ENCODE measurements at regions not wholly inside any gene's neighbourhood (a gene's known extent, or its start where the extent isn't known, plus 50 kb on each side); places are given as distances from the start of the nearest gene placed in this dataset.
"Not testable (repeated sequence)": the region's sequence is repeated elsewhere in the genome, so short reads cannot be mapped to it uniquely, and the experiment has no call there.

GRCh38 chr7:81846398-81846797 lies 76.6 kb upstream of the HGF start:
- H3K4me3 ChIP-seq (ENCODE audit: low read length in 2 of 2): no peak overlapping the region
- intact Hi-C loops (cut with DNase I): no loop called here
- 80 to 88% methylated on average over 1 of the region's 1 CpG for WGBS, 2 donors
- no peaks in the 10 kb centered on the region for H3K27me3 ChIP-seq (ENCODE audit: control insufficient read depth in 1 of 2, insufficient read depth in 2 of 2, low read length in 1 of 2)
- no peaks in the 10 kb centered on the region for H3K4me1 ChIP-seq (ENCODE audit: control insufficient read depth in 1 of 2, insufficient read depth in 2 of 2, low read length in 2 of 2)
- DNase-seq (peak in 1 of 2 donors; percentile 41), ATAC-seq (ENCODE audit: low FRiP score) (peak; percentile 50)
- H3K27ac ChIP-seq (ENCODE audit: low read depth in 1 of 2, low read length in 2 of 2): no peak overlapping the region
- H3K9me3 ChIP-seq (ENCODE audit: control insufficient read depth, low read length): no peaks in the 10 kb centered on the region
- H3K36me3 ChIP-seq (ENCODE audit: control insufficient read depth in 1 of 2, insufficient read depth in 2 of 2, low read length in 1 of 2): no peaks in the 10 kb centered on the region

- H3K4me1 ChIP-seq (ENCODE audit: control insufficient read depth in 1 of 2, insufficient read depth in 2 of 2, low read length in 2 of 2): no peaks in the 10 kb centered on the region
- no peak for DNase-seq
- 50 to 60% methylated on average over 7 of the region's 7 CpGs for WGBS, 2 donors
- ATAC-seq (ENCODE audit: low FRiP score): no peak
- no peaks in the 10 kb centered on the region for H3K36me3 ChIP-seq (ENCODE audit: control insufficient read depth in 1 of 2, insufficient read depth in 2 of 2, low read length in 1 of 2)
- H3K27me3 ChIP-seq (ENCODE audit: control insufficient read depth in 1 of 2, insufficient read depth in 2 of 2, low read length in 1 of 2): no peaks in the 10 kb centered on the region
- intact Hi-C loops (cut with DNase I): no loop called here
- no peak overlapping the region for H3K4me3 ChIP-seq (ENCODE audit: low read length in 2 of 2)
- no peak overlapping the region for H3K27ac ChIP-seq (ENCODE audit: low read depth in 1 of 2, low read length in 2 of 2)
- H3K9me3 ChIP-seq (ENCODE audit: control insufficient read depth, low read length): no peaks in the 10 kb centered on the region
These were observed 75.9 kb upstream of the HGF start for GRCh38 chr7:81845744-81846241.

DNA sequence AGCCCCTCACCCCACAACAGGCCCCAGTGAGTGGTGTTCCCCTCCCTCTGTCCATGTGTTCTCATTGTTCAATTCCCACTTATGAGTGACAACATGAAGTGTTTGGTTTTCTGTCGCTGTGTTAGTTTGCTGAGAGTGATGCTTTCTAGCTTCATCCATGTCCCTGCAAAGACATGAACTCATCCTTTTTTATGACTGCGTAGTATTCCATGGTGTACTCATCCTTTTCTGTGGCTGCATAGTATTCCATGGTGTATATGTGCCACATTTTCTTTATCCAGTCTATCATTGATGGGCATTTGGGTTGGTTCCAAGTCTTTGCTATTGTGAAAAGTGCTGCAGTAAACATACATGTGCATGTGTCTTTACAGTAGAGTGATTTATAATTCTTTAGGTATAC lies 73.8 kb upstream of the HGF start:
- DNase-seq; H3K9me3 ChIP-seq (ENCODE audit: control insufficient read depth, low read length); H3K36me3 ChIP-seq (ENCODE audit: control insufficient read depth in 1 of 2, insufficient read depth in 2 of 2, low read length in 1 of 2); H3K27ac ChIP-seq (ENCODE audit: low read depth in 1 of 2, low read length in 2 of 2); H3K4me1 ChIP-seq (ENCODE audit: control insufficient read depth in 1 of 2, insufficient read depth in 2 of 2, low read length in 2 of 2); H3K27me3 ChIP-seq (ENCODE audit: control insufficient read depth in 1 of 2, insufficient read depth in 2 of 2, low read length in 1 of 2); H3K4me3 ChIP-seq (ENCODE audit: low read length in 2 of 2); intact Hi-C loops (cut with DNase I); ATAC-seq (ENCODE audit: low FRiP score): not testable (repeated sequence)
- WGBS, 2 donors: 95 to 97% methylated on average over 2 of the region's 2 CpGs

DNA sequence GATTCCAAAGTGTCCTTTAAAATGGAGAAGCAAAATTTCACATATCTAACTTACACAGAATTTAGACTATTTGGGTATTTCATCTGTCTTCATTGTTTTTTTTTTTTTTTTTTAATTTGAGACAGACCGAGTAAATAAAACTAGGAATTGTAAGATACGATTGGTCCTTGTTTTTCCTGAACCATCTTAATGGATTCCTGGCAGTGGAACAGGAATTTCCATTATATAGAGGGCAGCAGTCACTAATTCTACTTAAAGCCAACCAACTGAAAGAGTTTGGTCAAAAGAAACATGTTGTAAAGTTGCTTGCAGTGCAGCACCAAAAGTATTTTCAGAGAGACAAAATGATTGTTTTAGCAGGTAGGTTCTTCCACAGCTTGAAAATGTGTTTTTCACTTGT lies 72.5 kb upstream of the HGF start:
- DNase-seq (no peak), ATAC-seq (ENCODE audit: low FRiP score) (no peak)
- H3K4me1 ChIP-seq (ENCODE audit: control insufficient read depth in 1 of 2, insufficient read depth in 2 of 2, low read length in 2 of 2): no peaks in the 10 kb centered on the region
- H3K36me3 ChIP-seq (ENCODE audit: control insufficient read depth in 1 of 2, insufficient read depth in 2 of 2, low read length in 1 of 2): no peaks in the 10 kb centered on the region
- 57 to 64% methylated on average over 2 of the region's 2 CpGs for WGBS, 2 donors
- no peak overlapping the region for H3K4me3 ChIP-seq (ENCODE audit: low read length in 2 of 2)
- no peak overlapping the region for H3K27ac ChIP-seq (ENCODE audit: low read depth in 1 of 2, low read length in 2 of 2)
- H3K9me3 ChIP-seq (ENCODE audit: control insufficient read depth, low read length): no peaks in the 10 kb centered on the region
- H3K27me3 ChIP-seq (ENCODE audit: control insufficient read depth in 1 of 2, insufficient read depth in 2 of 2, low read length in 1 of 2): no peaks in the 10 kb centered on the region
- intact Hi-C loops (cut with DNase I): no loop called here

- DNase-seq (no peak), ATAC-seq (ENCODE audit: low FRiP score) (no peak)
- Histone ChIP-seq H3K4me1 (ENCODE audit: control insufficient read depth in 1 of 2, insufficient read depth in 2 of 2, low read length in 2 of 2) (no peaks in the 10 kb centered on the region), H3K4me3 (ENCODE audit: low read length in 2 of 2) (no peak overlapping the region), H3K27me3 (ENCODE audit: control insufficient read depth in 1 of 2, insufficient read depth in 2 of 2, low read length in 1 of 2) (no peaks in the 10 kb centered on the region), H3K36me3 (ENCODE audit: control insufficient read depth in 1 of 2, insufficient read depth in 2 of 2, low read length in 1 of 2) (no peaks in the 10 kb centered on the region), H3K9me3 (ENCODE audit: control insufficient read depth, low read length) (no peaks in the 10 kb centered on the region), H3K27ac (ENCODE audit: low read depth in 1 of 2, low read length in 2 of 2) (no peak overlapping the region)
- intact Hi-C loops (cut with DNase I): no loop called here
- WGBS, 2 donors: 94 to 96% methylated on average over 6 of the region's 6 CpGs
These were observed 70.0 kb upstream of the HGF start for GRCh38 chr7:81839708-81840369.

GRCh38 chr7:81833401-81833800 lies 63.6 kb upstream of the HGF start:
- H3K4me1 ChIP-seq (ENCODE audit: control insufficient read depth in 1 of 2, insufficient read depth in 2 of 2, low read length in 2 of 2): no peaks in the 10 kb centered on the region
- H3K4me3 ChIP-seq (ENCODE audit: low read length in 2 of 2): no peak overlapping the region
- ATAC-seq (ENCODE audit: low FRiP score) (no peak), DNase-seq (no peak)
- no peaks in the 10 kb centered on the region for H3K36me3 ChIP-seq (ENCODE audit: control insufficient read depth in 1 of 2, insufficient read depth in 2 of 2, low read length in 1 of 2)
- H3K27ac ChIP-seq (ENCODE audit: low read depth in 1 of 2, low read length in 2 of 2): no peak overlapping the region
- no peaks in the 10 kb centered on the region for H3K9me3 ChIP-seq (ENCODE audit: control insufficient read depth, low read length)
- no peaks in the 10 kb centered on the region for H3K27me3 ChIP-seq (ENCODE audit: control insufficient read depth in 1 of 2, insufficient read depth in 2 of 2, low read length in 1 of 2)
- intact Hi-C loops (cut with DNase I): no loop called here

GRCh38 chr7:81831883-81832282 lies 62.0 kb upstream of the HGF start:
- no peaks in the 10 kb centered on the region for H3K4me1 ChIP-seq (ENCODE audit: control insufficient read depth in 1 of 2, insufficient read depth in 2 of 2, low read length in 2 of 2)
- ATAC-seq (ENCODE audit: low FRiP score): no peak
- H3K27ac ChIP-seq (ENCODE audit: low read depth in 1 of 2, low read length in 2 of 2): no peak overlapping the region
- no peaks in the 10 kb centered on the region for H3K36me3 ChIP-seq (ENCODE audit: control insufficient read depth in 1 of 2, insufficient read depth in 2 of 2, low read length in 1 of 2)
- no peaks in the 10 kb centered on the region for H3K27me3 ChIP-seq (ENCODE audit: control insufficient read depth in 1 of 2, insufficient read depth in 2 of 2, low read length in 1 of 2)
- no peak for DNase-seq
- H3K9me3 ChIP-seq (ENCODE audit: control insufficient read depth, low read length): no peaks in the 10 kb centered on the region
- no peak overlapping the region for H3K4me3 ChIP-seq (ENCODE audit: low read length in 2 of 2)
- intact Hi-C loops (cut with DNase I): no loop called here

- intact Hi-C loops (cut with DNase I); ATAC-seq (ENCODE audit: low FRiP score); H3K36me3 ChIP-seq (ENCODE audit: control insufficient read depth in 1 of 2, insufficient read depth in 2 of 2, low read length in 1 of 2); H3K27ac ChIP-seq (ENCODE audit: low read depth in 1 of 2, low read length in 2 of 2); H3K4me1 ChIP-seq (ENCODE audit: control insufficient read depth in 1 of 2, insufficient read depth in 2 of 2, low read length in 2 of 2); H3K27me3 ChIP-seq (ENCODE audit: control insufficient read depth in 1 of 2, insufficient read depth in 2 of 2, low read length in 1 of 2); H3K9me3 ChIP-seq (ENCODE audit: control insufficient read depth, low read length); H3K4me3 ChIP-seq (ENCODE audit: low read length in 2 of 2); DNase-seq: not testable (repeated sequence)
- 83 to 84% methylated on average over 4 of the region's 4 CpGs for WGBS, 2 donors
These were observed 59.7 kb upstream of the HGF start for GRCh38 chr7:81829511-81829910.

- Histone ChIP-seq H3K9me3 (ENCODE audit: control insufficient read depth, low read length) (no peaks in the 10 kb centered on the region), H3K36me3 (ENCODE audit: control insufficient read depth in 1 of 2, insufficient read depth in 2 of 2, low read length in 1 of 2) (no peaks in the 10 kb centered on the region), H3K27ac (ENCODE audit: low read depth in 1 of 2, low read length in 2 of 2) (no peak overlapping the region), H3K27me3 (ENCODE audit: control insufficient read depth in 1 of 2, insufficient read depth in 2 of 2, low read length in 1 of 2) (no peaks in the 10 kb centered on the region), H3K4me1 (ENCODE audit: control insufficient read depth in 1 of 2, insufficient read depth in 2 of 2, low read length in 2 of 2) (no peaks in the 10 kb centered on the region), H3K4me3 (ENCODE audit: low read length in 2 of 2) (no peak overlapping the region)
- no peak for DNase-seq
- no peak for ATAC-seq (ENCODE audit: low FRiP score)
- WGBS, 2 donors: 33 to 48% methylated on average over 1 of the region's 1 CpG
- intact Hi-C loops (cut with DNase I): no loop called here
These were observed 53.0 kb upstream of the HGF start for GRCh38 chr7:81822811-81823210.

Data from aorta (tissue), 5 donors.